ENCODE measurements at regions not wholly inside any gene's neighbourhood (a gene's known extent, or its start where the extent isn't known, plus 50 kb on each side); places are given as distances from the start of the nearest gene placed in this dataset.

GRCh38 chr3:109596991-109597390 is 259.6 kb upstream of the DPPA4 start:
- TF ChIP-seq CTCF (IDR thresholded peaks at IDR 0.05) (no peak), POLR2A (IDR thresholded peaks at IDR 0.05) (no peak)

All from Peyer's patch (tissue), 4 donors.